HUDEP-2 (cell line): ENCODE measurements at regions not wholly inside any gene's neighbourhood (a gene's known extent, or its start where the extent isn't known, plus 50 kb on each side); places are given as distances from the start of the nearest gene placed in this dataset.

Source experiments
- DNase-seq, 76 experiments: peaks; one replicate each; lab custom pipeline; 2025; ENCODE audit not compliant: unreplicated experiment in 76 of 76; lab: John Stamatoyannopoulos, UW

DNA sequence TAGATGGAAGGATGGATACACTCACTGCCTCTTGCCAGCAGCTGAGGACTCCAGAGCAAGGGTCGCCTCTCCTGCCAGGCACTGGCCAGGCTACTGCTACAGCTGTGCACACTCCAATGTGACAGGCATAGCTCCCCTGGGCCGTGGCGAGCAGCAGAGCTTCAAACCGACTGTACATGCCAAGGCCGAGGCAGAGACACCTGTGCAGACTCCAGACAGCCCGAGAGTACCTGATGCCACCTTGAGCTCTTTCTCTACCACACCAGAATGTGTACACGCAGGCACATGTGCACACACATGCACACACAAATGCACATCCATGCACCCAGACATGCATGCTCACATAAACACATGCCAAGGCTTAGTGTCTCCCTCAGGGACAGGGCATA, 508.3 kb upstream of the MYT1L start:
- no peak for DNase-seq

DNA sequence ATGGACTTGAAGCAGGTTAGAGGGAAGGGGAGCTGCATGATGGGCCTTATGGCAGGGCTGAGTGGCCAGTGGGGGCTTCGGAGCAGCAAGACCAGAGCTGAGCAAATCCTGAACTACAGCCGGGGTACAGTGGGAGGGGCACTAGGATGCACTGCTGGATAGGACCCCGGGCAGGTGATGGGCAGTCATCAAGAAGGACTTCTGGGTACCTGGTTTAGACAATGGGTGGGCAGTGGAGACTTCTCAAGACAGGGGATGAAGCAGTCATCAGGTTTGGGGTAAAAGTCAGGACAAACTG, 507.4 kb upstream of the MYT1L start:
- DNase-seq = no peak

DNA sequence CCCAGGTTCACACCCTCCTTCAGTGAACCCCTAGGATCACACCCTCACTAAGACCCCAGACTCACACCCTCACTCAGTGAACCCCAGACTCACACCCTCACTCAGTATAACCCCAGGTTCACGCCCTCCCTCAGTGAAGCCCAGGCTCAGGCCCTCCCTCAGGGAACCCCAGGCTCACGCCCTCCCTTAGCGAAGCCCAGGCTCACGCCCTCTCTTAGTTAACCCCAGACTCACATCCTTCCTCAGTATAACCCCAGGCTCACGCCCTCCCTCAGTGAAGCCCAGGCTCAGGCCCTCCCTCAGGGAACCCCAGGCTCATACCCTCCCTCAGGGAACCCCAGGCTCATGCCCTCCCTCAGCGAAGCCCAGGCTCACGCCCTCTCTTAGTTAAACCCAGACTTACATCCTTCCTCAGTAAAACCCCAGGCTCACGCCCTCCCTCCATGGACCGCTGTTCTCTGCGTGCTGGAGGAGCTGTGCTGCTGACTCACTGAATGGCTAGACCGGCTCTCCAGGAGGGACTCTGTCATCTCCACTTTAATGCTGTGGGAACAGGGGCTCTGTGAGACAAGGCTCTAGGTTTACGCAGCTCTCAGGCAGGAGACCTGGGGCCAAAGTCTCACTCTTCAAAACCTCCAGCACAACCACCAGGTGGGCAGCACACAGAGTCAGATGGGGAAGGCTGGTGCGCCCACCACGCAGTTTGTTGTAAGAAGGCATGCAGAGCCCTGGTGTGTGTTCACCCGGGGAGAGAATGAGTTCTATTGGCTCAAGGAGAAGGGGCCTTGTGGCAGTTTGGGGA, 506.9 kb upstream of the MYT1L start:
- no peak for DNase-seq

DNA sequence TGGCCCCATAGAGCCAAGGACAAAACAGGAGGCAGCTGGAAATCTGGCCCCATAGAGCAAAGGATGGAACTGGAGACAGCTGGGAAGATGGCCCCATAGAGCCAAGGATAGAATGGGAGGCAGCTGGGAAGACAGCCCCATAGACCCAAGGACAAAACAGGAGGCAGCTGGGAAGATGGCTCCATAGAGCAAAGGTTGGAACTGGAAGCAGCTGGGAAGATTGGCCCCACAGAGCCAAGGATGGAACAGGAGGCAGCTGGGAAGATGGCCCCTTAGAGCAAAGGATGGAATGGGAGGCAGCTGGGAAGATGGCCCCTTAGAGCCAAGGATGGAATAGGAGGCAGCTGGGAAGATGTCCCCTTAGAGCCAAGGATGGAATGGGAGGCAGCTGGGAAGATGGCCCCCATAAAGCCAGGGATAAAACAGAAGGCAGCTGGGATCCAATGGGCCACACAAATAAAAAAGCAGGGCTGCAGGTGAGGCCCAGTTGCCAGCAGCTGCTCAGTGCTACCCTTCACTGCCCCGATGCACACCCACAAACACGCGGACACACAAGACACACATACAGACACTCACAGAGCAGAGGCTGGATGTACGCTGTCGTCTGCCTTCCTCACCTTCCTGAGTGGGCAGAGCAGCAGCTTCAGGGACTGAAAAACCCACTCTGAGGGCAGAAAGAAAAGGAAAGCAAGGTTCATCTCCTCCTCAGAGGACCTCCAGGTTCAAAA, 505.4 kb upstream of the MYT1L start:
- DNase-seq = no peak

DNA sequence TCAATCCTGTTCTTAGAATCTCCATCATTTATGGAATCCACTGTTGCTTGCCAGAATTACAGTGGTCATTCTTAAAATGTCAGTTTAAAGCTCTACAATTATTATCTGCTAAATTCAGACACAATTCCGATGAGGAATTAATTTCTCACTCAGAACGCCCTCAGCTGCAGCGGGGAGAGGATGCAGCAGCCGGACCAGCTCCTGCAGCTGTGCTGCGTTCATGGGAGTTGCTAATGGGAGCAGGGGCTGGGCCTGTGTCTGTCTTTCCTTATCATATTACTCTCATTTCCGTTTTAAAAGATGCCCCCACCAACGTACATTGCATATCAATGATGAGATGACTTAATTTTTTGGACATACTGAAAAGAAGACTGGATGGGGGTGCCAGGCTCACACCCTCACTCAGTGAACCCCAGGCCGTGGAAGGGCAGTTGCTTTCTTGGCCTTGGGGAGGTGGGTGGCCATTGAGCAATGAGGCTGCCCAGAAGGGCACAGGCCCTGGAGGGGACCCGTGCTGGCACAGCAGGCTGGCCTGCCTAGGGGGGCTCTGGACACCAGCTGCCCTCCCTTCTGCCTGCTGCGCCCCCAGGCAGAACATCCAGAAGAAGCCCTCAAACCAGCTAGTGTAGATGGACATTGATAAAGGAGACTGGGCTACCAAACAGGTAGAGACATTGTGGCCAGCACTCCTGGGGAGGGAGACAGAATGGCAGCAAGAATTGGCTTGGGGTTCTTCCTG, 503.6 kb upstream of the MYT1L start:
- DNase-seq = no peak

DNA sequence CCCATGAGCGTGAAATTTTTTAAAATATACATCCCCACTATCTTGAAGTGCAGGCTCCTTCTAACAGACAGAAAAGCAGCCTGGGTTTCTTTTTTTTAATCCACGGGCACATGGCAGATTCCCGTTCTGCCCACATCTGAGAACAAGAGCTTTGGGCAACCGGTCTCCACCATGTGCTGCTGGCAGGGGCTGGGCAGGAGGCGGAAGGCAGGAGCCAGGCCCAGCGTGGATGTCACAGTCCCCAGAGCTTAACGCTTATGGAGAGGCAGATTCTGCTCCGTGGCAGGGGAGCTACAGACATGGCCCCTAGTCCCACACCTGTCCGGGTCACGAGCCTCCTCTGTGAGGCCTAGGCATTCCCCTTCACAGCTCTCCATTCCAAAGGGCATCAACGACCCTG, 503.0 kb upstream of the MYT1L start:
- no peak for DNase-seq

DNA sequence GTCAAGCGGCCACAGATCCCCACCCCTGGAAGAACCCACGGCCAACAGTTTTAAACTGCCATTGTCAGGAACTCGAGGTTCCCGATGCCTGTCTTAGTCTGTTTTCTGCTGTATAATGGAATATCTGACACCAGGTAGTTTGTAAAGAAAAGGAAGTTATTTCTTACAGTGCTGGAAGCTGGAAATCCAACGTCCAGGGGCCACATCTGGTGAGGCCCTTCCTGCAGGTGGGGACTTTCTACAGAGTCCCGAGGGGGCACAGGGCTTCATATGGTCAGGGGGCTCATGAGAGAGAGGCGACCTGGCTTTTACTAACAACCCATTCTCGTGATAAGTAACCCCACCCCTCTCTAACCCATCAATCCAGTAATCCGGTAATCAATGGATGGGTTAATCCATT, 501.6 kb upstream of the MYT1L start:
- DNase-seq = no peak

DNA sequence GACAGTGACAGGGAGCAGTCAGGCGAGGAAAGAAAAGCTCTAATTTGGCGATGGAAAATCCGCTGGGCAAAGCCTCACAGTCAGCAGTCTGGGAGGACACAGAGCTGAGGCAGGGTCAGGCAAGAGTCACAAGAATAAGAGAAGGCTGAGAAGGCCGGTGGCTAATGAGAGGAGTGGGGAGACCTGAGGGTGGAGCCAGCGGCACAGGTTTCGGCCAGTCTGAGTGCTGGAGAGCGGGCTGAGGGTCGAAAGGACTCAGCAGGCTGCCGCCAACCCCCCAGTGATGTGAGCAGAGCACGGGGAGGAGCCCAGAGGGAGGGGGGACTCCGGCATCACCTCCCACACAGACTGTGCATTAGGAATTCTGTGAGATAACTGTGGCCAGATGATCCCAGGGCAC, 500.6 kb upstream of the MYT1L start:
- no peak for DNase-seq

DNA sequence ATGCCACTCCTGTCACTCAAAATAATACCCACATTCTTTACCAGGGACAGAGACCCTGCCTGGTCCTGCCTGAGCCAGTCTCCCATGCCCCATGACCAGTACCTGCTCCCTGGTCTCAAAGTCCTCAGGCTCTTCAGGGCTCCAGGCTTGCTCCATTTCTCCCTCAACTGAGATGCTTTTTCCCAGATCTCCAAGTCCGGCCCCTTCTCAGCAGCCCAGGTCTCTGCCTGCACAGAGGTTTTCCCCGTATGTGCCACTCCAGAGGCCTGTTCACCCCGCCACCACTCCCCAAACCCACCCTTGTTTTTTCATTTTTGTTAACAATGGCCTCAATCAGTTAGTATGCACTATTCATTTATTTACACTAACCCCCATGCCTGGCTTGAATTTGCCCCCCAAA, 499.5 kb upstream of the MYT1L start:
- no peak for DNase-seq

DNA sequence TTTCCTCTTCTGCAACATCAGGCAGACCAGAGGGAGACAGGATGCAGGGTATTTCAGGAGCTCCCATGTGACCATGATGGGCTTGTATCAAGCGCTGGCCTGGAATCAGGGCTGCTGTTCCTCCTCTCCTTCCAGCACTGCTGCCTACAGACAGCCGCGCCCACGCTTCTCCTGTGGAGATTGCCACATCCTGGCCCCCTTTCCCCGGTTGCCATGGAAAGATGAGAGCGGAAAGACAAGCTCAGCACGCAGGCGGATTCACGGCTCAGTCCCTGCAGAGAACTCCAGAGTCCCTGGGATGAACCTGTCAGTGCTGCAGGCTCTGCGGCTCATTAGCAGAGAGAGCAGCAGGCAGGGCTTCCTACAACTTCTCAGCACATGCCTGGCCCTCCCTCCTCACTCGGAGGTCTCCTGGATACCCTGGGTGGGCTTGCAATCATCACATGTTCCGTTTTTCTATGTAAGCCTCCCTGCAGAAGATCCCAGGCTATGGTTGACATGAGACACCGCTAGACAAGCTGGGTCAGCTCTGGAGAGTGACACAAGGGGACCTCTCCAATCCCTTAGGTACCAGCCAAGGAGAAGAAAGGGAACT, 497.8 kb upstream of the MYT1L start:
- DNase-seq = no peak

DNA sequence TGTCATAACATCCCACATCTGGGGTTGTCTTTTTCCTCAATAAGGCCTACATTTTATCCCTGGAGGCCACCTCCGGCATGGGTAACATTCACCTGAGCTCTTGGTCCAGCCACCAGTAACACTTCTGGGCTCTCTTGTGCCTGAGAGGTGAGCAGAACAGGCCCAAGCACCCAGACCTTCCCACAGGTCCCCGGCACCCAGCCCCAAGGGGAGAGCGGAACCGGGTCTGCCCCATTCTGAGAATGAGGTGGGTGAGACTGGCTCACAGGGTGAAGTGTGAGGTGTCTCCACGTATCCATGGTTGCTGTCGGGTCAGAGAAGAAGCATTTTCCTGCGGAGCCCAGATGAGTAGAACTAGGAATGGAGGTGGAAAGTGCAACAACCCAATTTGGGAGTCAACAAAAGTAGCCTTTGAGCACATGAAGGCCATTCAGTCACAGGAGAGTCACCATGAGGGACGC, 496.7 kb upstream of the MYT1L start:
- DNase-seq = no peak

DNA sequence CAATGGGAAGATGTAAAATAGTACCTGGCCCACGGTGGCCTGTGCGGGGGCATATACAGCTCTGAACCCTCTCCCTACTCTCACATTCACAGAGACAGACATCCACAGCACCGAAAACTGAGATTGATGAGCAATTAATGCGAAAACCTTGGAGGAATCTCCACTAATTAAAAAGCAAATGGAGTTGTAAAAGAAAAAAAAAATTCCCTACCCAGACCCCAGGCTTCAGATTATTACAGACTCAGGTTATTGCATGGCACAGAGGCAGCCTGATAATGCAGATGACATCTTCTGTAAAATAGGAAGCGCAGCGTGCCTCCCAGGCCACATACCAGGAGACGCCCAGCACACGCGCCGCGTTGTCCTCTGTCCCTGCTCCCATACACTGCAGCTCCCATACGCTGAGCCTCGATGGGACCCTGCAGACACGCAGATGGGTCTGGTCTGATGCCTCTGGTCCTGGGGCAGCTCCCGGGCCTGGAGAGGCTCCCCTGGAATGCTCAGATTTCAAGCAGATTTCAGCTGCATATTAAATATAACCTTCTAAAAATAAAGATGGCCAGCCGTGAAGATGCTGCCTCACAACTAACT, 496.1 kb upstream of the MYT1L start:
- no peak for DNase-seq

DNA sequence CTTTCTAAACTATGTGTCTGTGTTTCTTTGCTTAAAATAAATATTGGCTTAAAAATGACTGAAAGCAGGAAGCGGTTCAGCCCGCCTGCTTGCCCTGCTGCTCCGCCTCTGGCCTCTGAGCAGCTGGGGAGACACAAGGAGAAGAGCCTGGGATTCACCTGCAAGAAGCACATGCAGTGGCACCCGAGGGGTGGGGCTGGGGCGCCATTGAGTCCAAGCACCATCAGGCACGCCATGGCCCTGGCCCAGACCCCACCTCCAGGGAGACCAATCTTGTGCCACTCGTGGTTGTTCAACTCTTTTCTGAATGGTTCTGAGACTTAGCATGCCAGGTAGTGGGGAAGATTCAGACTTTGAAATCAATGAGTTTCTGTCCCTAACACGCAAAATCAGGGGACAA, 495.5 kb upstream of the MYT1L start:
- no peak for DNase-seq

DNA sequence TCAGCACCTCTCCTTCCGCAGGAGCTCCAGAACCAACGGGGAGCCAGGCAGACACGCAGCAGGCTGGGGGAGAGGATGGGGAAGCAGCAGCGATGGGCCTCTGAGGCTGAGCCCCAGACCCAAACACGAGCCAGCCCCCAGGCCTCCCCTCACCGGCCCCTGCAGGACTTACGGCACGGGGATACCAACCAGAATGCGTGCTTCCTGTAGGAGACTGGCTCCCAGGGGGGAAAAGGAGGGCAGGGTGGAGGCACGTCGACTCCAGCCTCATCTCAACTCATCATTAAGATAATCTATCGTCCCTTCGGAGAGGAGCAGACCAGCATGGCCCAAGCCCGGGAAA, 495.1 kb upstream of the MYT1L start:
- no peak for DNase-seq

DNA sequence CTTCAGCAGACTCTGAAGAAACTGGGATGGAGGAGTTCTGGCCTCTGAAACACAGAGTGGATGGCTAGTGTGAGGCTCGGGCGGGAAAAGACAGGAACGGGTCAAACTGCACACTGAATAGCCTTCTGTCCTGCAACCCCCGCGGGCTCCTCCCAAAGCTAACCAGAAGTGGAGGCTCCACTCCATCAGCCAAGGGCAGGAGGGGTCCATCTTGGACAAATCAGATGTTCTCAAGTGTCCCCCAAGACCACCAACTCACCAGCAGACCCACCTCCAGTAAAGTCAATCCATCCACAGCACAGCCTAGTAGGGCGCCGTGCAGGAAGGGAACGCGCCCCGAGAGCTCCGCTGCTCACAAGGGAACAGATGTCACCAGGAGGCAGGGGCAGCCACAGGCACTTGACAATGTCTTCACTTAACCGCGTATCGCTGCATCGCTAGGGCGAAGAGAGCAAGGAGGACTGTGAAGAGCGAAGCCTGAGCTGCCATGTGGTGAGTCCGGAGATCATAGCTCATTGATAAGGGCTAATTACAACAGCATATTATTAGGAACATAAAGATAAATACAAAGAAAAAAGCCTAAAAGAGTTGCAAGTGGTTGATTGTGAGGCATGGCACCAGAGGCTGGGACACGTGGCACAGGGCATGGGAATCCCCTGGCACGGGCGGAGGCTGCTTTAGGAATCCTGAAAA, 494.6 kb upstream of the MYT1L start:
- no peak for DNase-seq

DNA sequence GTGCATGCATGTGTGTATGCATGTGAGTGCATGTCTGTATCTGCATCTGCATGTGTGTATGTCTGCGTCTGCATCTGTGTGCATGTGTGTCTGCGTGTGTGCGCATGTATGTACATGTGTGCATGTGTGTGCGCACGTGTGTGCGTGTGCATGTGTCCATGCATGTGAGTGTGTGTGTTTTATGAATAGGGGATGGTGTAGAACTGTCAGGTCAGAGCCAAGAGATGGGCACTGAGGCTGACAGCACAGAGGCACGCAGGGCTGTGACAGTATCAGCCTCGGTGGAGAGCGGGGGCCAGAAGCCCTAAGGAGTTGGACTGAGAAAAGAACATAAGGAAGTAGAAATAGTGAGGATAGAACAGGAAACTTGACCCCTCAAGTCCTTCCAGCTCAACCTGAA, 494.0 kb upstream of the MYT1L start:
- DNase-seq = no peak

DNA sequence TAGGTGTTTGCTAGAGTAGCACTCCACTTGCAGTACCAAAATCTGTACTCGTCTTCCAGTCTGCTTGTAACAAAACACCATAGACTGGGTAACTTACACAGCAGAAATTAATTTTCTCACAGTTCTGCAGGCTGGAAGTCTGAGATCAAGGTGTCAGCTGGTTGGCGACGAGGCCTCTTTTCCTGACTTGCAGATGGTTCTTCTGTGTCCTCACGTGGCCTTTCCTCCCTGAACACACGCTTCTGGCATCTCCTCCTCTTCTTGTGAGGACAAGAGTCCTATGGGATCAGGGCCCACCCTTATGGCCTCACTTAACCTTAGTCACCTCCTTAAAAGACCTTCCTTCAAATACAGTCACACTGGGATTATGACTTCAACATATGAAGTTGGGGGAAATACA, 493.5 kb upstream of the MYT1L start:
- no peak for DNase-seq

DNA sequence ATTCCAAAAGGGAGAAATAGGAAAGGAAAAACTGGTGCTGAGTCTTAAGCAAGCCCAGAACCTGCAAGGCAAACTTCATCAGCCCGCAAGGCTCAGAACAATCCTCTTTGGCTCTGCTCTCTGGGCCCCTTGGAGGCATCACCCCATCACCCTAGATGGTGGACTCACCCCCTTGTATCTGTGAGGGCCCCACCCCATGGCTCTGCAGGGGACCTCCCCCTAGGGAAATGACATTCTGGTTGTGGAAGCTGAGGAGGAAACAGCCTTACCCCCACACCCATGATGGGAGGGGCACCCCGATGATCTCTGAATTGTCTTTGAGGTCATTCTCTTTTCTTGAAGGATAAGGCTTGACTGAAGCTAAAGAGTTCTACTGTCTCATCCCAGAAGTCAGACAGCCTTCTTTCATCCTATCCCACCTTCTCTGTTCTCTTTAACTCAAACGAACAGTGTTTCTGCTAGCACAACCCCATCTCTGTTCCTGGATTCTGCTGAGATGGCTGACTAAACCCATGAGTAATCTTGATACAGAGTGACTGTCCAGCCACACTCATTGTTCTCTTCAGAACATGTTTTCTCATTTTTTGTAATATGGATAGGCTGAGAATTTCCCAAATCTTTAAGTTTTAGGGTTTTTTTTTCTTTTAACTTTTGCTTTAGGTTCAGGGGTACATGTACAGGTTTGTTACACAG, 492.1 kb upstream of the MYT1L start:
- no peak for DNase-seq

DNA sequence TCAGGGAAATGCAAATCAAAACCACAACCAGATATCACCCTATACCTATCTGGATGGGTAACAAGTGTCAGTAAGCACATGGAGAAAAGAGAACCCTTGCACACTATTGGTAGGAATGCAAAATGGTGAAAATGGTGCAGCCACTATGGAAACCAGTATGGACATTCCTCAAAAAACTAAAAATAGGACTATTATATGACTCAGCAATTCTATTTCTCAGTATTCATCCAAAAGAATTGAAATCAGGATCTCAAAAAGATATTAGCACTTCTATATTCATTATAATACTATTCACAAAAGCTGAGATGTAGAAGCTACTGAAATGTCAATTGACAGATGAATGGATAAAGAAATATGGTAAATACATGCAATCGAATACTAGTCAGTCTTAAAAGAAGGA, 491.1 kb upstream of the MYT1L start:
- DNase-seq = no peak

DNA sequence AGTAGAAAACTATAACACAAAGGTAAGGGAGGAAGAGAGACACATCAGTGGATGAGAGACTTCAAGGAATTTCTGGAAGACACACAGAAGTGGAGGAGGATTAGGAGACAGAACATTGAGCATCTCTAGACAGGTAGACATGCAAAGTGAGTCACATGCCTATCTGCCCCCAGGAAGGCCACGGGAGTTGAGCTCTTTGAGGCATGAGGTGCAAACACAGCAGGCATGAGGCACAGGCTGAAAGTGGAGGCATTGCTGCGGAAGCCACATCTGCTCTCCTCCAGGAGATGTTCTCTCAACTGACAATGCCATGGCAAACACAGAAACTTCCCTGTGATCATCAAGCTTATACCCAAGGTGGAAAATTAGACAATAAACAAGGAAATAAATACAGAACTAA, 481.6 kb upstream of the MYT1L start:
- DNase-seq = no peak
